ENCODE measurements at regions not wholly inside any gene's neighbourhood (a gene's known extent, or its start where the extent isn't known, plus 50 kb on each side); places are given as distances from the start of the nearest gene placed in this dataset.

DNA sequence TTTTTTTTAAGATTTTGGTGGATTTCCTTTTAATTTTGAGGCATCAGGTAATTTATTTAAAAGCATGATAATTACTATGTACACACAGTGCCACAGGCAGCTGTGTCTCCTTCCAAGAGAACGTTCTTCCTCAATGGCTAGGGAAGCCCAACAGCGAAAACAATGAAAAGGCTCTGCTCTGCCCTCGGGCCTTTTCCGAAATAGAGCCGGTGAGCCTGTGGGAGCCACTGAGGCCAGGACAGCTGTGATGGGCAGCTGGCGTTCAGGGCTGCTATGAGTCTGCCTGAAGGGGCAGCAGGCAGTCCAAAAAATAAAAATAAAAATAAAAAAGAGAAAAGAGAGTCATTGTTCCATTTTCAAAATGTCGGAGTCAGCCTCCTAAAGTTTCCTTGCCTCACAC is 443.8 kb downstream of the KIF16B start:
- no peak for FAIRE-seq
- BruUV-seq (replicated peaks): no TSS peak
- Histone ChIP-seq H3K4me3 (no peak overlapping the region), H3K9me3 (replicated peaks; ENCODE audit: control insufficient read depth, insufficient read depth, low read depth, low read length) (no peaks in the 10 kb centered on the region), H2AFZ (ENCODE audit: low read depth, low read length) (no peak overlapping the region), H4K20me1 (replicated peaks; ENCODE audit: control insufficient read depth, insufficient read depth, low read length) (no peaks in the 10 kb centered on the region), H3K27ac (ENCODE audit: extremely low read depth, low read depth, low read length) (no peak overlapping the region), H3K79me2 (ENCODE audit: control insufficient read depth, insufficient read depth, low read length) (no peaks in the 10 kb centered on the region), H3K27me3 (ENCODE audit: control insufficient read depth in 2 of 2, insufficient read depth in 2 of 2, low read length in 2 of 2) (no peaks in the 10 kb centered on the region), H3K4me2 (ENCODE audit: insufficient read depth, low read length) (no peak overlapping the region), H3K9ac (ENCODE audit: insufficient read depth in 1 of 2, low read depth in 2 of 2, low read length in 2 of 2) (no peak overlapping the region), H3K4me1 (replicated peaks in 1 of 2; ENCODE audit: control insufficient read depth in 2 of 2, insufficient read depth in 2 of 2, low read length in 2 of 2) (no peaks in the 10 kb centered on the region), H3K36me3 (ENCODE audit: control insufficient read depth, insufficient read depth, low read length) (no peaks in the 10 kb centered on the region), H3K9me1 (ENCODE audit: control insufficient read depth, insufficient read depth, low read length) (no peaks in the 10 kb centered on the region)
- ChIA-PET POLR2A (no interaction called here), CTCF (ENCODE audit: low intra/inter-chr PET ratio) (no interaction called here)
- no peak for ATAC-seq
- intact Hi-C loops (cut with micrococcal nuclease) (no loop called here), in situ Hi-C loops (cut with MboI) (no loop called here)
- WGBS (ENCODE audit: insufficient coverage, low coverage, missing lambda C conversion rate): 0% methylated on average over 7 of the region's 7 CpGs
- no peak for TF ChIP-seq ESRRA (IDR thresholded peaks at IDR 0.05; ENCODE audit: borderline replicate concordance, low read depth)
- no peak for DNase-seq (ENCODE audit: extremely low read depth in 1 of 4, low spot score in 3 of 4)

DNA sequence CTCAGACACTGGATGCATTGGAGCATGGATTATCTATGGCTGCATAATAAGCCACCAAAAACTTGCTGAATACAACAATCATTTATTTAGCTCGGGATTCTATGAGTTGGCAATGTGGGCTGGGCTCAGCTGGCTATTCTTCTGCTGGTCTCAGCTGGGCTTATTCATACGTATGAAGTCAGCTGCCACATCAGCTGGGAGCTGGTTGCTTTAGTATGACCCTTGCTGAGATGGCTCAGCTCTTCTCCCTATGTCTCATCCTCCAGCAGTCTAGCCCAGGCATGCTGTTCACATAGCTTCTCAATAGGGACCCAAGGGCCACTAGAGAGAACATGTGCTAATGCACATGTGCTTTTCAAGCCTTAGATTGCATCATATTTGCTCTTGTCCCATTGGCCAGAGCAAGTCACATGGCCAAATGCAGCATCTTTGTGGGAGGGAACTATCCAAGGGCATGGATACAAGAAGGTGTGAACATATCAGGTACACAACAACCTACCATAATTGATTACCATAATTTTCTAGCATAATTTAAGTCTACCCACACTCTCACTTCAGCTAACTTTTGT is 444.6 kb downstream of the KIF16B start:
- BruUV-seq (replicated peaks): no TSS peak
- TF ChIP-seq MAZ (CRISPR knock-in tag; conservative IDR thresholded peaks at IDR 0.05 in 1 of 2, IDR thresholded peaks at IDR 0.05 in 1 of 2): no peak
- TF ChIP-seq, protein P1, sequence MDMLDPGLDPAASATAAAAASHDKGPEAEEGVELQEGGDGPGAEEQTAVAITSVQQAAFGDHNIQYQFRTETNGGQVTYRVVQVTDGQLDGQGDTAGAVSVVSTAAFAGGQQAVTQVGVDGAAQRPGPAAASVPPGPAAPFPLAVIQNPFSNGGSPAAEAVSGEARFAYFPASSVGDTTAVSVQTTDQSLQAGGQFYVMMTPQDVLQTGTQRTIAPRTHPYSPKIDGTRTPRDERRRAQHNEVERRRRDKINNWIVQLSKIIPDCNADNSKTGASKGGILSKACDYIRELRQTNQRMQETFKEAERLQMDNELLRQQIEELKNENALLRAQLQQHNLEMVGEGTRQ (CRISPR knock-in tag; IDR thresholded peaks at IDR 0.05): peak; percentile 36; the same call in 1 of the 2 replicates
- no peaks in the 10 kb centered on the region for H3K9me1 ChIP-seq (ENCODE audit: control insufficient read depth, insufficient read depth, low read length)
- in situ Hi-C loops (cut with MboI) (no loop called here), intact Hi-C loops (cut with micrococcal nuclease) (no loop called here)
- no peak overlapping the region for H3K4me3 ChIP-seq
- ChIA-PET POLR2A (interaction anchor here (0.9 kb wide), 1 partner anchor 16 kb away, joined by 4 read pairs; no protein-coding TSS in a partner anchor), CTCF (ENCODE audit: low intra/inter-chr PET ratio) (no interaction called here)
- H3K4me2 ChIP-seq (ENCODE audit: insufficient read depth, low read length): no peak overlapping the region
- H2AFZ ChIP-seq (ENCODE audit: low read depth, low read length): no peak overlapping the region
- H3K79me2 ChIP-seq (ENCODE audit: control insufficient read depth, insufficient read depth, low read length): no peaks in the 10 kb centered on the region
- FAIRE-seq (no peak), DNase-seq (ENCODE audit: extremely low read depth in 1 of 4, low spot score in 3 of 4) (no peak), ATAC-seq (no peak)
- H3K4me1 ChIP-seq (replicated peaks in 1 of 2; ENCODE audit: control insufficient read depth in 2 of 2, insufficient read depth in 2 of 2, low read length in 2 of 2): no peaks in the 10 kb centered on the region
- H3K9ac ChIP-seq (ENCODE audit: insufficient read depth in 1 of 2, low read depth in 2 of 2, low read length in 2 of 2): no peak overlapping the region
- WGBS (ENCODE audit: insufficient coverage, low coverage, missing lambda C conversion rate): 0% methylated on average over 2 of the region's 2 CpGs
- H3K9me3 ChIP-seq (replicated peaks; ENCODE audit: control insufficient read depth, insufficient read depth, low read depth, low read length): no peaks in the 10 kb centered on the region
- H4K20me1 ChIP-seq (replicated peaks; ENCODE audit: control insufficient read depth, insufficient read depth, low read length): no peaks in the 10 kb centered on the region
- H3K36me3 ChIP-seq (ENCODE audit: control insufficient read depth, insufficient read depth, low read length): no peaks in the 10 kb centered on the region
- no peaks in the 10 kb centered on the region for H3K27me3 ChIP-seq (ENCODE audit: control insufficient read depth in 2 of 2, insufficient read depth in 2 of 2, low read length in 2 of 2)
- H3K27ac ChIP-seq (ENCODE audit: extremely low read depth, low read depth, low read length): no peak overlapping the region

Data from K562 (cell line).